ENCODE measurements at regions not wholly inside any gene's neighbourhood (a gene's known extent, or its start where the extent isn't known, plus 50 kb on each side); places are given as distances from the start of the nearest gene placed in this dataset.

DNA sequence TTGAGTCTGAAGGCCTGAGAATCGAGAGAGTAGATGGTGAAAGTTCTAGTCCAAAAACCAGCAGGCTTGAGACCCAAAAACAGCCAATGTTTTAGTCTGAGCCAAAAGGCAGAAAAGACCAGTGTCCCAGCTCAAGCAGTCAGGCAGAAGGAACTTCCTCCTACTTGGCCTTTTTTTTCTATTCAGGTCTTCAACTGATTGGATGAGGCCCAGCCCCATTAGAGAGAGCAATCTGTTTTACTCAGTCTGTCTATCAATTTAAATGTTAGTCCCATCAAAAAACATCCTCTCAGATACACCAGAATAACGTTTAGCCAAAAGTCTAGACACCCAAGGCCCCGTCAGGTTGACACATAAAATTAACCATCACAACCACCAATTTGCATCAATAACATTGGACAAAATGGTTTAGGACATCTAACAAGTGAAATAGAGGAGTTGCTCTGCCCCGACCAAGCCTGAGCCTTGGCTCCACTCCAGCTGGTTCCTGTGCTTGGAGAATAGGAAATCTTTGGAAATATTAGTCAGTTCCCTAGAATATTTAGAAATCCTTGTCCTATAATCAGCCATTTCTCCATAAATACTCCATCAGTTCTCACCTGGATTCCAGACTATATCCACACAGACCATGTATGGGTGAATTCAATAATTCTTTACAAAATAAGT is 51.4 kb upstream of the LIPC start:
- TF ChIP-seq, protein P1, sequence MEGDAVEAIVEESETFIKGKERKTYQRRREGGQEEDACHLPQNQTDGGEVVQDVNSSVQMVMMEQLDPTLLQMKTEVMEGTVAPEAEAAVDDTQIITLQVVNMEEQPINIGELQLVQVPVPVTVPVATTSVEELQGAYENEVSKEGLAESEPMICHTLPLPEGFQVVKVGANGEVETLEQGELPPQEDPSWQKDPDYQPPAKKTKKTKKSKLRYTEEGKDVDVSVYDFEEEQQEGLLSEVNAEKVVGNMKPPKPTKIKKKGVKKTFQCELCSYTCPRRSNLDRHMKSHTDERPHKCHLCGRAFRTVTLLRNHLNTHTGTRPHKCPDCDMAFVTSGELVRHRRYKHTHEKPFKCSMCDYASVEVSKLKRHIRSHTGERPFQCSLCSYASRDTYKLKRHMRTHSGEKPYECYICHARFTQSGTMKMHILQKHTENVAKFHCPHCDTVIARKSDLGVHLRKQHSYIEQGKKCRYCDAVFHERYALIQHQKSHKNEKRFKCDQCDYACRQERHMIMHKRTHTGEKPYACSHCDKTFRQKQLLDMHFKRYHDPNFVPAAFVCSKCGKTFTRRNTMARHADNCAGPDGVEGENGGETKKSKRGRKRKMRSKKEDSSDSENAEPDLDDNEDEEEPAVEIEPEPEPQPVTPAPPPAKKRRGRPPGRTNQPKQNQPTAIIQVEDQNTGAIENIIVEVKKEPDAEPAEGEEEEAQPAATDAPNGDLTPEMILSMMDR (IDR thresholded peaks at IDR 0.05; ENCODE audit: unreplicated experiment), result no peak
- ChIA-PET POLR2A (no interaction called here), CTCF (no interaction called here)

DNA sequence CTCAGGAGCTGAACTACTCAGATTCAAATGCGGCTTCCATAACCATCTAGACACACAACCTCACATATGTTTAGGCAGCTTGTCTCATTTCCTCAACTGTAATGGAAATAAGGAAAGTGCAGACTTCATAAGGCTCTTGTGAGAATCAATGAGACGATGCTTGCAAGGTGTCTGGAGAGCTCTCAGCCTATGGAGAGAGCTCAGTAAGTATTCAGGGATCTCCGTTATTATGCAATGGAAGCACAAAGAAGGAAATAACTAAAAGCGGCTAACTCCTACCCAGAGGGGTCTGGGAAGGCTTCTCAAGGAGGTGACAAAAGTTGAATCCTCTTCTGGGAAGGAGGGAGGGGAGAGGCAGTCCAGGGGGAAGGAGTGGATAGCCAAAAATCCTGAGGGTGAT is 50.1 kb upstream of the LIPC start:
- no TSS peak for BruUV-seq (replicated peaks)
- CTCF ChIA-PET, result interaction anchor here (0.7 kb wide), 1 partner anchor 27 kb away, joined by 3 read pairs; no protein-coding TSS in a partner anchor
- no peak overlapping the region for H3K4me3 Mint-ChIP-seq (ENCODE audit: unreplicated experiment)
- no peak overlapping the region for H3K27ac Mint-ChIP-seq (ENCODE audit: low read depth, unreplicated experiment)
- no peaks in the 10 kb centered on the region for H3K27me3 Mint-ChIP-seq (ENCODE audit: insufficient read depth, unreplicated experiment)
- no peaks in the 10 kb centered on the region for H3K36me3 Mint-ChIP-seq (ENCODE audit: insufficient read depth, unreplicated experiment)
- DNase-seq (ENCODE audit: unreplicated experiment), result no peak
- TF ChIP-seq, protein P1 (IDR thresholded peaks at IDR 0.05; ENCODE audit: unreplicated experiment), result no peak
- POLR2A ChIA-PET, result no interaction called here
- H3K4me1 Mint-ChIP-seq (ENCODE audit: insufficient read depth, unreplicated experiment), result peaks cover 9% of the 10 kb centered on the region
- intact Hi-C loops (cut with micrococcal nuclease), result no loop called here
- H3K9me3 Mint-ChIP-seq (ENCODE audit: unreplicated experiment), result peaks cover 7% of the 10 kb centered on the region

More for the DNA sequence above, 51.4 kb upstream of the LIPC start:
- no TSS peak for BruUV-seq (replicated peaks)
- no peak overlapping the region for H3K4me3 Mint-ChIP-seq (ENCODE audit: unreplicated experiment)
- no peaks in the 10 kb centered on the region for H3K36me3 Mint-ChIP-seq (ENCODE audit: insufficient read depth, unreplicated experiment)
- H3K27ac Mint-ChIP-seq (ENCODE audit: low read depth, unreplicated experiment), result no peak overlapping the region
- intact Hi-C loops (cut with micrococcal nuclease), result no loop called here
- peaks cover 9% of the 10 kb centered on the region for H3K4me1 Mint-ChIP-seq (ENCODE audit: insufficient read depth, unreplicated experiment)
- no peak for DNase-seq (ENCODE audit: unreplicated experiment)
- H3K9me3 Mint-ChIP-seq (ENCODE audit: unreplicated experiment), result peaks cover 12% of the 10 kb centered on the region
- H3K27me3 Mint-ChIP-seq (ENCODE audit: insufficient read depth, unreplicated experiment), result no peaks in the 10 kb centered on the region
